ES-I3 (cell line): ENCODE measurements at regions not wholly inside any gene's neighbourhood (a gene's known extent, or its start where the extent isn't known, plus 50 kb on each side); places are given as distances from the start of the nearest gene placed in this dataset.
"Not testable (repeated sequence)": the region's sequence is repeated elsewhere in the genome, so short reads cannot be mapped to it uniquely, and the experiment has no call there.

Source experiments
- H3K36me3 ChIP-seq: 2 replicates; pipeline ENCODE4 v1.6.1; 2013; ENCODE audit warnings: mild to moderate bottlenecking, low read length, control low read depth, moderate library complexity; ENCODE audit not compliant: insufficient read depth
- H3K4me1 ChIP-seq: 2 replicates; pipeline ENCODE4 v1.6.1; 2013; ENCODE audit warnings: mild to moderate bottlenecking, control low read depth, low read length; ENCODE audit not compliant: insufficient read depth
- H3K9ac ChIP-seq: 2 replicates; pipeline ENCODE4 v1.6.1; 2013; ENCODE audit warnings: low read depth, mild to moderate bottlenecking, low read length, moderate library complexity
- H3K9me3 ChIP-seq: 2 replicates; pipeline ENCODE4 v1.6.1; 2013; ENCODE audit warnings: mild to moderate bottlenecking, low read length, moderate library complexity; ENCODE audit not compliant: control insufficient read depth, insufficient read depth

DNA sequence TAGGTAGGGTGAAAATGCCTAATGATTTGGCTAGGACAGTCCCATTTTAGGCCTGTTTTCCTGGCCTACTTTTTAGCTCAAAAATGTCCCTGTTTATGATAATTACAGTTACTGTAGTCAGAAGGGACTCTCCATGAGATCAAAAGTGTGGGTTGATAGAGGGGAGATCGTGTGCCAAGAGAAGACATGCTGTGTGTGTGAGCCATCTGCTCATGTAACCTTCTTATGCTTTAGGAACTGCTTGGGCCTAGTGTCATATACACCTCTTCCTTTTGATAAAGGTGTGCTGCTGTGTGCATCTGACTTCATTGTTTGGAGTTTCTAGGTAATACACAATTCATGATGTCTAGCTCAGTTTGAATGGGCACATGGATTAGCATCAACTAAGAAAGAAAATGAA lies 786.5 kb downstream of the PDCD6IP start:
- Histone ChIP-seq H3K36me3 (no peaks in the 10 kb centered on the region), H3K4me1 (no peaks in the 10 kb centered on the region), H3K9me3 (no peaks in the 10 kb centered on the region; the same call in 1 of the 2 replicates), H3K9ac (no peak overlapping the region)

GRCh38 chr3:34599595-34599994 lies 801.2 kb downstream of the PDCD6IP start:
- H3K9me3 ChIP-seq = no peaks in the 10 kb centered on the region
- H3K4me1 ChIP-seq = no peaks in the 10 kb centered on the region
- no peaks in the 10 kb centered on the region for H3K36me3 ChIP-seq
- no peak overlapping the region for H3K9ac ChIP-seq

DNA sequence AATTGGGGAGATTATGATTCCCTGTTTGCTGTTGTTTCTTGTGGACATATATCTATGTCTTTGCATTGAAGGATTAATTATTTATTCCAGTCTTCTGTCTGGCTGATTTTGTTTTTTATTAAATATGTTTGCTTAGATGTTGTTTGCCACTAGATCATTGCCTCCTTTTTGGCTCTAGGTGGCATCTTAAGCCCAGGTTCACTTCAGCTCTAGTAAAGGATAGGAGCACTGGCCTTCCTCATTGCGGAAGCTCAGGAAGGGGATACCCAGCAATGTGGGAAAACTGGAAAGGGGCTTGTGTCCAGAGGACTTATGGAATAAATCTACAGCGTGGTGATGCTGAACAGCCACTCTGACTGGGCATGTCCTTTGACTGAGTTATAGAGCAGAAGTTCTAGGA lies 821.6 kb downstream of the PDCD6IP start:
- H3K9ac ChIP-seq = no peak overlapping the region
- no peaks in the 10 kb centered on the region for H3K9me3 ChIP-seq
- H3K4me1 ChIP-seq = no peaks in the 10 kb centered on the region
- no peaks in the 10 kb centered on the region for H3K36me3 ChIP-seq

GRCh38 chr3:34626699-34627098 lies 828.3 kb downstream of the PDCD6IP start:
- H3K9ac ChIP-seq = no peak overlapping the region
- no peaks in the 10 kb centered on the region for H3K9me3 ChIP-seq
- no peaks in the 10 kb centered on the region for H3K36me3 ChIP-seq
- no peaks in the 10 kb centered on the region for H3K4me1 ChIP-seq

DNA sequence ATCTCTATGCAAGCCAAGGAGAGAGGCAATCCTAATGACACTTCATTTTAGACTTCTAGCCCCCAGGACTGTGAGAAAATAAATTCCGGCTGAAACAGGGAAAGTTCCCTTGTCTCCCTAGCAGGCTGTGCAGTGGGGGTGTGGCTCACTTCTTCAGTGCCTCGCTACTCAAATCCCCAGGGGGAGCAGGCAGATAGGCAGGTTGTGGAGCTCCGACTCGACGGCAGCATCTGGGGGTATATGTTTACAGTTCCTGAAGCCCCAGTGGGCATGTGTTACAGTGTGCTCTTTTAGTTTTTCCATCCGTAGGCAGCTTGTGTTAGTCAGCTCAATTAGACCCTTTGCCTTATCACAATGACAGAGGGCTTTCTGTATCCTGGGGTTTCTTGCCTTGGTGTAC lies 836.5 kb downstream of the PDCD6IP start:
- Histone ChIP-seq H3K9ac (no peak overlapping the region), H3K4me1 (peaks cover 6% of the 10 kb centered on the region; the same call in 1 of the 2 replicates), H3K9me3 (no peaks in the 10 kb centered on the region), H3K36me3 (no peaks in the 10 kb centered on the region)

GRCh38 chr3:34635352-34635850 lies 837.0 kb downstream of the PDCD6IP start:
- Histone ChIP-seq H3K9ac (no peak overlapping the region), H3K4me1 (peaks cover 9% of the 10 kb centered on the region; the same call in 1 of the 2 replicates), H3K36me3 (no peaks in the 10 kb centered on the region), H3K9me3 (no peaks in the 10 kb centered on the region)

DNA sequence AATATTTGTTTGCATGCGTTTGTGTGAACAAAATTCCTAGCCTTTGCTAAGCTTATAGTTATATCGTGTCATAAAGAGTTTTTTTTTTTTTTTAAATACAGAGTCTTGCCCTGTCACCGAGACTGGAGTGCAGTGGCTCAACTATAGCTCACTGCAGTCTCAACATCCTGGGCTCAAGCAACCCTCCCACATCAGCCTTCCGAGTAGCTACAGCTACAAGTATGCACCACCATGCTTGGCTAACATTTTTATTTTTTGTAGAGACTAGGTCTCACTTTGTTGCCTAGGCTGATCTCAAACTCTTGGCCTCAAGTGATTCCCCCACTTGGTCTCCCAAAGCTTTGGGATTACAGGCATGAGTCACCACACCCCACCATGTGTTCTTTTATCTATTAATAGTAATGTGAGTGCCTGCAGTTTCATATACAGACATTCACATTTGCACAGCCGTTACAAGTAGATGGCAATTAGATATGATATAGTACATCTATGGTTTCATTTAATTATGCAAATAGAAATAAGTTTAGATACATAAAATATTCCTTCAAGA lies 848.6 kb downstream of the PDCD6IP start:
- no peaks in the 10 kb centered on the region for H3K36me3 ChIP-seq
- no peaks in the 10 kb centered on the region for H3K9me3 ChIP-seq
- H3K4me1 ChIP-seq = peaks cover 5% of the 10 kb centered on the region; the same call in 1 of the 2 replicates
- H3K9ac ChIP-seq = no peak overlapping the region

DNA sequence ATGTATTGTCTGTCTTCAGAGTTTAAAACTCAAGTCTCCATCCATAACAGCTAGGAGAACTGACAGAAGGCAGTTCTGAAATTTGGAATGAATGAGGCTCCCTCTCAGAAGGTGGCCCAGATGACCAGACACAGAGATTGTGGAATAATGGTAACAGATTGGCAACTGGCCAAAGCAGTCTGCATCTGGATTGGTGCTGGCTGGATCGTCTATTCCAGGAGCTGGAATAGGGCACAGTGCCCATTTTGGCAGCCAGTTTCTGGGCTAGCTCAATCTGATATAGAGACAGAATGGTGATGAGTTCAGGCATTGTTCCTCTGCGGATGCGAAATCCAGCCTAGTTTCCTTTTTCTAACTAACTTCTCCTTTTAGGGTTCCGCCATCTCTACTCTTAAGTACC lies 851.7 kb downstream of the PDCD6IP start:
- H3K36me3 ChIP-seq = no peaks in the 10 kb centered on the region
- H3K9ac ChIP-seq = no peak overlapping the region
- H3K4me1 ChIP-seq = peaks cover 5% of the 10 kb centered on the region; the same call in 1 of the 2 replicates
- no peaks in the 10 kb centered on the region for H3K9me3 ChIP-seq

DNA sequence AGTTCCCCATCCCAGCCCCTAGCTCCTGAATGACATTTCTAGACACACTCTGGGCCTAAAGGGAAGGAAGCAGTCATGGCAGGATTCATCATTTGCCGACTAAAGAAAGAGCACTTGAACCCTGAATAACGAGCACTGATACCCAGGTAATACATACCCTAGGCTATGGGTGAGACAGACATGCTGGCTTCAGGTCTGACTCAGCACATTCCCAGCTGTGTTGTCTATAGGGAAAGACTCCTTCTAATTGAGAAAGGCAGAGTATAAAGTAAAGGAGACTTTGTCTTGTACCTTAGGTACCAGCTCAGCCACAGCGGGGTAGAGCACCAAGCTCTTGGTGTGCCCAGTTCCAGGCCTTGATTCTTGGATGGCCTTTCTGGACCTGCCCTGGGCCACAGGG lies 870.5 kb downstream of the PDCD6IP start:
- Histone ChIP-seq H3K9ac (no peak overlapping the region), H3K9me3 (no peaks in the 10 kb centered on the region), H3K4me1 (no peaks in the 10 kb centered on the region; the same call in 1 of the 2 replicates), H3K36me3 (no peaks in the 10 kb centered on the region)

GRCh38 chr3:34669490-34669889 lies 871.1 kb downstream of the PDCD6IP start:
- no peaks in the 10 kb centered on the region; the same call in 1 of the 2 replicates for H3K4me1 ChIP-seq
- H3K36me3 ChIP-seq = no peaks in the 10 kb centered on the region
- H3K9ac ChIP-seq = no peak overlapping the region
- H3K9me3 ChIP-seq = no peaks in the 10 kb centered on the region

- peaks cover 12% of the 10 kb centered on the region for H3K9me3 ChIP-seq
- peaks cover 3% of the 10 kb centered on the region; the same call in 1 of the 2 replicates for H3K36me3 ChIP-seq
- no peak overlapping the region for H3K9ac ChIP-seq
- H3K4me1 ChIP-seq = no peaks in the 10 kb centered on the region
Observed at GRCh38 chr3:34675383-34676120, 877.1 kb downstream of the PDCD6IP start.

- Histone ChIP-seq H3K4me1 (no peaks in the 10 kb centered on the region), H3K9ac (no peak overlapping the region), H3K9me3 (peaks cover 15% of the 10 kb centered on the region), H3K36me3 (peaks cover 3% of the 10 kb centered on the region; the same call in 1 of the 2 replicates)
Observed at GRCh38 chr3:34676436-34676835, 878.0 kb downstream of the PDCD6IP start.

- peaks cover 3% of the 10 kb centered on the region; the same call in 1 of the 2 replicates for H3K36me3 ChIP-seq
- H3K4me1 ChIP-seq = no peaks in the 10 kb centered on the region
- H3K9ac ChIP-seq = no peak overlapping the region
- peaks cover 15% of the 10 kb centered on the region for H3K9me3 ChIP-seq
Observed at GRCh38 chr3:34678575-34678974, 880.1 kb downstream of the PDCD6IP start.

DNA sequence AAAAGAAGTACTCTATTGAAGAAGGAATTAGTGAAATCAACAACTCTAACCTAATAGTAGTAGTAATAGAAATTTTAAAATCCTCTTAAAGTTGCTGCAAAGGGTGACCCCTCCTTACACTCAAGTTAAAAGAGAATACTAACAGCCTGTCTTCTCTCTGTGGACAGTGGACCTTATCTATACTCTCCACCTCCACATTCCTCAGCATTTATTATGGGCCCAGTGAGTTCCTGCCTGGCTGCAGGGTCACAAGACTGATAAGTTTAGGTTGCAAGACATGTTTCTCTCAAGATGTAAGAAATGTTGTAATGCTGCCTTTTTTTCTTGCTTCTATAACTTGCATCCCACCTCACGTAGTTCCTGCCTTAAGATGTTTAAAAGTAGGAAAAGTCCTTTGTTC lies 880.6 kb downstream of the PDCD6IP start:
- H3K4me1 ChIP-seq, H3K9ac ChIP-seq, H3K36me3 ChIP-seq: not testable (repeated sequence)
- H3K9me3 ChIP-seq = peaks cover 15% of the 10 kb centered on the region

GRCh38 chr3:34683851-34684250 lies 885.4 kb downstream of the PDCD6IP start:
- H3K9ac ChIP-seq = no peak overlapping the region
- no peaks in the 10 kb centered on the region for H3K4me1 ChIP-seq

More at GRCh38 chr3:34683851-34684250, 885.4 kb downstream of the PDCD6IP start:
- peaks cover 15% of the 10 kb centered on the region for H3K9me3 ChIP-seq
- peaks cover 3% of the 10 kb centered on the region; the same call in 1 of the 2 replicates for H3K36me3 ChIP-seq
